Karpas-422 (cell line): ENCODE measurements at regions not wholly inside any gene's neighbourhood (a gene's known extent, or its start where the extent isn't known, plus 50 kb on each side); places are given as distances from the start of the nearest gene placed in this dataset.

ENCODE experiments used
- DNase-seq: peaks from one replicate; pipeline ENCODE4 v3.0.0-alpha.2; 2015
- H2AFZ ChIP-seq: fragments of 200-600 bp; sonication (generic); 2 replicates; pipeline ENCODE4 v1.6.1; 2014; ENCODE audit warnings: antibody characterized with exemption, low read length, mixed read lengths
- H3K27ac ChIP-seq: fragments of 200-600 bp; sonication (generic); 2 replicates; pipeline ENCODE4 v1.5.1; 2014; ENCODE audit warnings: mild to moderate bottlenecking, low read length, moderate library complexity
- H3K27me3 ChIP-seq: fragments of 200-600 bp; sonication (generic); 2 replicates; pipeline ENCODE4 v1.6.1; 2014; ENCODE audit warnings: low read length, mixed read lengths
- H3K36me3 ChIP-seq: fragments of 200-600 bp; sonication (generic); 2 replicates; pipeline ENCODE4 v1.6.1; 2014; ENCODE audit warnings: low read length, mixed read lengths; ENCODE audit not compliant: insufficient read depth
- H3K4me1 ChIP-seq: fragments of 200-600 bp; sonication (generic); 2 replicates; pipeline ENCODE4 v1.6.1; 2014; ENCODE audit warnings: mild to moderate bottlenecking, low read length, mixed read lengths
- H3K4me2 ChIP-seq: fragments of 200-600 bp; sonication (generic); 2 replicates; pipeline ENCODE4 v1.6.1; 2014; ENCODE audit warnings: low read length, low read depth, mild to moderate bottlenecking; ENCODE audit not compliant: poor library complexity, severe bottlenecking
- H3K4me3 ChIP-seq: fragments of 200-600 bp; sonication (generic); 2 replicates; pipeline ENCODE4 v1.5.1; 2014; ENCODE audit warnings: mild to moderate bottlenecking, antibody characterized with exemption, low read length, mixed read lengths
- H3K79me2 ChIP-seq: fragments of 200-600 bp; sonication (generic); 2 replicates; pipeline ENCODE4 v1.6.1; 2014; ENCODE audit warnings: mild to moderate bottlenecking, low read length, mixed read lengths
- H3K9ac ChIP-seq: fragments of 200-600 bp; sonication (generic); 2 replicates; pipeline ENCODE4 v1.6.0; 2014; ENCODE audit warnings: low read length
- H3K9me2 ChIP-seq: fragments of 200-600 bp; sonication (generic), shearing (Covaris generic); replicated peaks from 2 replicates; pipeline ENCODE4 v1.6.0; 2014; ENCODE audit warnings: mild to moderate bottlenecking, low read length, moderate library complexity; ENCODE audit not compliant: insufficient read depth
- H3K9me3 ChIP-seq: fragments of 300-700, 200-600 bp; sonication (generic); 2 replicates; pipeline ENCODE4 v1.6.1; 2014; ENCODE audit warnings: low read length, mixed read lengths
- H4K20me1 ChIP-seq: fragments of 200-600 bp; sonication (generic); 2 replicates; pipeline ENCODE4 v1.6.1; 2014; ENCODE audit warnings: mild to moderate bottlenecking, antibody characterized with exemption, low read length, low read depth; ENCODE audit not compliant: insufficient read depth

- no peak overlapping the region for H3K4me2 ChIP-seq
- no peaks in the 10 kb centered on the region for H3K9me2 ChIP-seq
- H3K4me3 ChIP-seq, result no peak overlapping the region
These were observed 379.0 kb upstream of the CHST9 start for GRCh38 chr18:27564066-27564465.

DNA sequence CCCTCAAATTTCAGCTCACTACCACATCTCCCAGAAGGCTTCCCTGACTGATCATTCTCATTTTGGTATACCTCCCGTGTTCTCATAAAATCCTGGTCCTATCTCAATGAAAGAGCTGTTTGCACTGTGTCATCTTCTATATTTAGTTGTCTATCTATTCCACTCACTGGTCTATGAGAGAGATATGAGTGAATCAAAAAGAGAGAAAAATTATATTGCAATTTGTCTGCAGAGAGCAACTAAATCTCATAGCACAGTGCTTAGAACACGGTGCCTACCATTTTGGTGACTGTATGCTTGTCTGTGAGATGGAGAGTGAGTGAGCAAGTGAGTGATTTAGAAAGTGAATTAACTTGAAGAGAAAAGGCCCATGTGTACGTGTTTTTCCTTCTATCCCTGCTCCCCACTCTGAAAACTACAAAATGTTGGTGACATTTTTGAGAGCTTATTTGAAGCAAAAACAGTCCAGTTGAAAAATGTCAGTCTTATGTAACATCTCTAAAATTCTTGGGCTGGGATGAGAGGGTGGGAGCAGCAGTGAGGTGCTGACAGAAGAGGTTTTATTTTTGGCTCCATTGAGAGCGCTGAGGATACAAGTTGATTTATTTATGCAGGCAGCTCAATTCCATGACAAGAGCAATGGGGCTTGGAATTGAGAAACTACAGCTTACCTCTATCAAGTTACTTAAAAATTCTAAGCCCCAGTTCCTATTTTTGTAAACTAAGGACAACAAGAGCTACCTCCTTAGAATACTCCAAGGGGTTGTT is 373.5 kb upstream of the CHST9 start:
- H3K4me2 ChIP-seq, result no peak overlapping the region
- no peaks in the 10 kb centered on the region for H3K9me2 ChIP-seq
- no peak overlapping the region for H3K4me3 ChIP-seq
- no peak overlapping the region for H2AFZ ChIP-seq
- no peaks in the 10 kb centered on the region for H3K79me2 ChIP-seq
- H3K36me3 ChIP-seq, result no peaks in the 10 kb centered on the region
- DNase-seq, result no peak
- H3K9ac ChIP-seq, result no peak overlapping the region
- H3K4me1 ChIP-seq, result peaks cover 10% of the 10 kb centered on the region
- H3K27ac ChIP-seq, result no peak overlapping the region
- H4K20me1 ChIP-seq, result no peaks in the 10 kb centered on the region
- H3K27me3 ChIP-seq, result no peaks in the 10 kb centered on the region
- peaks cover 6% of the 10 kb centered on the region; the same call in 1 of the 2 replicates for H3K9me3 ChIP-seq

More at GRCh38 chr18:27564066-27564465, 379.0 kb upstream of the CHST9 start:
- H3K36me3 ChIP-seq, result no peaks in the 10 kb centered on the region
- H3K27me3 ChIP-seq, result no peaks in the 10 kb centered on the region
- H3K79me2 ChIP-seq, result no peaks in the 10 kb centered on the region
- H3K27ac ChIP-seq, result no peak overlapping the region
- peaks cover 10% of the 10 kb centered on the region for H3K4me1 ChIP-seq
- H3K9me3 ChIP-seq, result peaks cover under 1% of the 10 kb centered on the region; the same call in 1 of the 2 replicates
- H4K20me1 ChIP-seq, result no peaks in the 10 kb centered on the region
- no peak overlapping the region for H3K9ac ChIP-seq
- no peak overlapping the region for H2AFZ ChIP-seq
- no peak for DNase-seq

DNA sequence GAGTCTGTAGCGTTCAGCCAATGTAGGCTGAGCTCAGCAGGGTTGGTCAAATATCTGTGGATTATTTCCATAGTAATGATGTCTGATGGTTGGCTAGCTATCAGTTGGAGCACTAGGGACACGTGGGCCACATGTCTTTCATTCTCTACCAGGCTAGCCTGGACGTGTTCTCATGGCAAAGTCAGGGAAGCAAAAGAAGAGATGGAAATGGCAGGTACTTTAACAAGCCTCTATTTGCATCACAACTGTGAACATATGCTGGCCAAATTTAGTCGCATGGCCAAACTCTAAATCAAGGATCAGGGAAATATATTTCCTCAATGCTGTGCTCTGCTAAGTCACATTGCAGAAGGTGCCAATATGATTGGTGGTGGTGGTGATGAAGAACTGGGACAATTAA is 371.6 kb upstream of the CHST9 start:
- Histone ChIP-seq H4K20me1 (no peaks in the 10 kb centered on the region), H3K4me3 (no peak overlapping the region), H3K27ac (no peak overlapping the region), H3K4me2 (no peak overlapping the region), H3K9ac (no peak overlapping the region), H3K9me2 (no peaks in the 10 kb centered on the region), H3K79me2 (no peaks in the 10 kb centered on the region), H3K4me1 (peaks cover 10% of the 10 kb centered on the region), H3K27me3 (no peaks in the 10 kb centered on the region), H3K9me3 (peaks cover 9% of the 10 kb centered on the region; the same call in 1 of the 2 replicates), H2AFZ (no peak overlapping the region), H3K36me3 (no peaks in the 10 kb centered on the region)
- no peak for DNase-seq

- Histone ChIP-seq H3K4me3 (no peak overlapping the region), H3K27ac (no peak overlapping the region), H2AFZ (no peak overlapping the region), H3K36me3 (no peaks in the 10 kb centered on the region), H3K9me2 (no peaks in the 10 kb centered on the region), H3K4me2 (no peak overlapping the region), H3K4me1 (no peaks in the 10 kb centered on the region), H3K9me3 (0 out of 2 replicates have a peak, but pooled peaks cover 4% of the 10 kb centered on the region), H3K27me3 (no peaks in the 10 kb centered on the region), H3K9ac (no peak overlapping the region), H4K20me1 (no peaks in the 10 kb centered on the region), H3K79me2 (no peaks in the 10 kb centered on the region)
- no peak for DNase-seq
These were observed 364.4 kb upstream of the CHST9 start for GRCh38 chr18:27549335-27550039.

DNA sequence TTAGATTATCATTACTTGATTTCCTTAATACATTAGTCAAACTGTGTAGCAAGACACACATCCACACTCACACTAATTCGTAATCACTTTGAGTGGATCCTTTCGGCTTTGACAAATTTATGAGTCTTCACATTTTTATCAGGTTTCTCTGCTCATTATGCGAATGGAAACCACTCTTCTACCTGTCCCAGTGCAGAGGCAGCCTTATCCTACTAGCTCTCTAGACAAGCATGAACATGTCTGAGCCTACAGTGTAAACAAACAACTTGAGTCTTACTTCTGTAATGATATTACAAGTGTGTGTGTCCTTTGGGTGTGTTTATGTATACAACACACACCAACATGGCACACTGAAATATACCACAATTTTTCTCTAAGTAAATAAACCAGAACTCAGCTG is 361.9 kb upstream of the CHST9 start:
- H3K9ac ChIP-seq, result no peak overlapping the region
- no peak overlapping the region for H2AFZ ChIP-seq
- no peaks in the 10 kb centered on the region for H3K79me2 ChIP-seq
- no peaks in the 10 kb centered on the region for H4K20me1 ChIP-seq
- no peaks in the 10 kb centered on the region for H3K27me3 ChIP-seq
- H3K9me3 ChIP-seq, result peaks cover 4% of the 10 kb centered on the region; the same call in 1 of the 2 replicates
- no peaks in the 10 kb centered on the region for H3K36me3 ChIP-seq
- H3K4me2 ChIP-seq, result no peak overlapping the region
- H3K9me2 ChIP-seq, result no peaks in the 10 kb centered on the region
- no peak for DNase-seq
- H3K4me1 ChIP-seq, result no peaks in the 10 kb centered on the region
- H3K27ac ChIP-seq, result no peak overlapping the region
- no peak overlapping the region for H3K4me3 ChIP-seq

- no peaks in the 10 kb centered on the region for H3K4me1 ChIP-seq
- peaks cover 3% of the 10 kb centered on the region for H3K9me3 ChIP-seq
- H3K27ac ChIP-seq, result no peak overlapping the region
- no peaks in the 10 kb centered on the region for H4K20me1 ChIP-seq
- H3K27me3 ChIP-seq, result no peaks in the 10 kb centered on the region; the same call in 1 of the 2 replicates
- H2AFZ ChIP-seq, result no peak overlapping the region
- H3K9ac ChIP-seq, result no peak overlapping the region
- H3K4me3 ChIP-seq, result no peak overlapping the region
- no peaks in the 10 kb centered on the region for H3K79me2 ChIP-seq
- H3K9me2 ChIP-seq, result no peaks in the 10 kb centered on the region
- no peak overlapping the region for H3K4me2 ChIP-seq
- no peaks in the 10 kb centered on the region for H3K36me3 ChIP-seq
- DNase-seq, result no peak
These were observed 359.1 kb upstream of the CHST9 start for GRCh38 chr18:27544206-27544605.

- H3K36me3 ChIP-seq, result no peaks in the 10 kb centered on the region
- no peaks in the 10 kb centered on the region for H3K4me1 ChIP-seq
- DNase-seq, result no peak
- peaks cover 4% of the 10 kb centered on the region for H3K9me3 ChIP-seq
- H3K27me3 ChIP-seq, result no peaks in the 10 kb centered on the region; the same call in 1 of the 2 replicates
- no peak overlapping the region for H3K4me3 ChIP-seq
- no peak overlapping the region for H3K4me2 ChIP-seq
- no peak overlapping the region for H3K27ac ChIP-seq
- H3K79me2 ChIP-seq, result no peaks in the 10 kb centered on the region
- H2AFZ ChIP-seq, result no peak overlapping the region
- H3K9me2 ChIP-seq, result no peaks in the 10 kb centered on the region
- H3K9ac ChIP-seq, result no peak overlapping the region
- no peaks in the 10 kb centered on the region for H4K20me1 ChIP-seq
These were observed 356.2 kb upstream of the CHST9 start for GRCh38 chr18:27541293-27541692.

DNA sequence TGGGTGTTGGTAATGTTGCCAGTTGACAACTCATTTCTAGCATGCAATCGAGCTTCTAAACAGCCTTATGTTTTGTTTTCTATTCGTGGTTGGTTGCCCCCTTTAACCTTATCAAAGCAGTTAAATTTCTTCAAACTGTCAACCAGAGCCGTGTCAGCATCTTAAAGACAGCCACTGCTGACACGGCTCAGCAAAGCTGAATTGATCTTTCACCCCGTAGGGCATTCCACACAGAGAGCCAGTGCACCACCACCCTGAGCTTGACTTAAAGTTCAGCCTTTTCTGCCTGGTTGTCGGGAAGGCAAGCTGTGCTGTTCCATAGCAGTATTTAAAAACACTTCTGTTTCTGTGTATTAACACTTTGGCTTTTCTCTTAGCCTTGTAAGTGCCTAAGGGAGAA is 355.0 kb upstream of the CHST9 start:
- Histone ChIP-seq H3K4me1 (no peaks in the 10 kb centered on the region), H3K79me2 (no peaks in the 10 kb centered on the region), H3K9me3 (peaks cover 8% of the 10 kb centered on the region), H2AFZ (no peak overlapping the region), H3K36me3 (no peaks in the 10 kb centered on the region), H3K9me2 (no peaks in the 10 kb centered on the region), H4K20me1 (no peaks in the 10 kb centered on the region), H3K4me3 (no peak overlapping the region), H3K27me3 (no peaks in the 10 kb centered on the region; the same call in 1 of the 2 replicates), H3K27ac (no peak overlapping the region), H3K9ac (no peak overlapping the region), H3K4me2 (no peak overlapping the region)
- no peak for DNase-seq
